COR-L47 (cell line): ENCODE measurements at regions not wholly inside any gene's neighbourhood (a gene's known extent, or its start where the extent isn't known, plus 50 kb on each side); places are given as distances from the start of the nearest gene placed in this dataset.

Experiments used
- DNase-seq: peaks from one replicate; lab custom pipeline; 2025; lab: John Stamatoyannopoulos, UW

- DNase-seq: no peak
Measured at GRCh38 chr20:9981829-9982228, 53.0 kb upstream of the ANKEF1 start.

GRCh38 chr20:9978397-9979004 is 56.3 kb upstream of the ANKEF1 start:
- DNase-seq: peak; percentile 75

GRCh38 chr20:9977629-9978028 is 57.2 kb upstream of the ANKEF1 start:
- no peak for DNase-seq

- DNase-seq: peak; percentile 6
Measured at GRCh38 chr20:9974324-9974723, 60.5 kb upstream of the ANKEF1 start.

GRCh38 chr20:9971746-9972145 is 63.0 kb upstream of the ANKEF1 start:
- DNase-seq: no peak

GRCh38 chr20:9969626-9970025 is 65.2 kb upstream of the ANKEF1 start:
- DNase-seq: no peak

GRCh38 chr20:9968015-9968414 is 66.8 kb upstream of the ANKEF1 start:
- DNase-seq: no peak

GRCh38 chr20:9966966-9967365 is 67.8 kb upstream of the ANKEF1 start:
- DNase-seq: peak; percentile 3

GRCh38 chr20:9963029-9963428 is 71.8 kb upstream of the ANKEF1 start:
- DNase-seq: no peak

GRCh38 chr20:9958693-9959092 is 76.1 kb upstream of the ANKEF1 start:
- no peak for DNase-seq

- DNase-seq: no peak
Measured at GRCh38 chr20:9955646-9956045, 79.1 kb upstream of the ANKEF1 start.

GRCh38 chr20:9949563-9949962 is 85.2 kb upstream of the ANKEF1 start:
- DNase-seq: no peak

GRCh38 chr20:9945408-9945807 is 89.4 kb upstream of the ANKEF1 start:
- DNase-seq: no peak

GRCh38 chr20:9942736-9943135 is 92.1 kb upstream of the ANKEF1 start:
- no peak for DNase-seq

- no peak for DNase-seq
Measured at GRCh38 chr20:9940329-9940728, 94.5 kb upstream of the ANKEF1 start.

- DNase-seq: no peak
Measured at GRCh38 chr20:9939231-9939630, 95.6 kb upstream of the ANKEF1 start.

- DNase-seq: no peak
Measured at GRCh38 chr20:9935285-9935684, 96.4 kb upstream of the PAK5 start.

- DNase-seq: no peak
Measured at GRCh38 chr20:9930142-9930541, 91.3 kb upstream of the PAK5 start.

- DNase-seq: no peak
Measured at GRCh38 chr20:9928955-9929354, 90.1 kb upstream of the PAK5 start.

GRCh38 chr20:9928281-9928737 is 89.4 kb upstream of the PAK5 start:
- no peak for DNase-seq

- DNase-seq: no peak
Measured at GRCh38 chr20:9927224-9927623, 88.3 kb upstream of the PAK5 start.

- DNase-seq: no peak
Measured at GRCh38 chr20:9926476-9926875, 87.6 kb upstream of the PAK5 start.

- DNase-seq: no peak
Measured at GRCh38 chr20:9926007-9926406, 87.1 kb upstream of the PAK5 start.

GRCh38 chr20:9923648-9924047 is 84.8 kb upstream of the PAK5 start:
- DNase-seq: no peak

- DNase-seq: no peak
Measured at GRCh38 chr20:9920866-9921265, 82.0 kb upstream of the PAK5 start.
